Body of pancreas (tissue), 4 donors: ENCODE measurements at regions not wholly inside any gene's neighbourhood (a gene's known extent, or its start where the extent isn't known, plus 50 kb on each side); places are given as distances from the start of the nearest gene placed in this dataset.

Experiments
- CTCF ChIP-seq, 7 experiments: fragments of 450-650 bp in 4 of 7; fragments of 200-600 bp in 3 of 7; sonication (generic) in 3 of 7; IDR thresholded peaks; one replicate each; pipeline ENCODE4 v1.5.1; 2016 to 2019; ENCODE audit warnings: antibody characterized with exemption in 7 of 7
- POLR2A ChIP-seq, 3 donors: fragments of 450-650 bp; IDR thresholded peaks; one replicate each; pipeline ENCODE4 v1.6.1; 2016; ENCODE audit warnings: antibody characterized with exemption in 3 of 3, mild to moderate bottlenecking in 2 of 3

GRCh38 chr10:3365630-3366029 is 193.0 kb upstream of the PITRM1 start:
- no peak for TF ChIP-seq POLR2A (IDR thresholded peaks at IDR 0.05)
- TF ChIP-seq CTCF (IDR thresholded peaks at IDR 0.05), result no peak
